ENCODE measurements at regions not wholly inside any gene's neighbourhood (a gene's known extent, or its start where the extent isn't known, plus 50 kb on each side); places are given as distances from the start of the nearest gene placed in this dataset.
"Not testable (repeated sequence)": the region's sequence is repeated elsewhere in the genome, so short reads cannot be mapped to it uniquely, and the experiment has no call there.

- no peak for DNase-seq
Measured at GRCh38 chr2:144115739-144116291, 404.1 kb downstream of the ZEB2 start.

- DNase-seq, result no peak
Measured at GRCh38 chr2:144114760-144115159, 405.2 kb downstream of the ZEB2 start.

DNA sequence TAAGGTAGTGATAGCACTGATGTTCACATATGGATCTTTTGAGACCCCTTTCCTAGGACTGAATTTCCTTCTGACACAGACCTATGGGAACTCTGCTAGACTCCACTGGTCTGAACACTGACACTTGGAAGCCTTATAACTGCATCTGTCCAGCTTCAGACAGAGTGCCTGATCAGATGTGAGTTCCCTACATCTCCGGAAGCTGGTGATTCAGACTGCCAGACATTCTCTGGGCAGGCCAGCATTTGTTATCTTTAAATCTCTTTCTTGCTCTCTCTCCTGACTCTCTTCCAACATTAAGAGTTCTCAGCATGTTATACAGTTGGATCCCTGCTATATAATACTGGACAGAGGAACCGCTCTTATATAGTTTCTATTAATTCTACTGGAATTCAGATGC lies 408.5 kb downstream of the ZEB2 start:
- no peak for DNase-seq

- not testable (repeated sequence) for DNase-seq
Measured at GRCh38 chr2:144106104-144106503, 413.8 kb downstream of the ZEB2 start.

GRCh38 chr2:144102386-144102785 lies 417.5 kb downstream of the ZEB2 start:
- DNase-seq, result no peak

DNA sequence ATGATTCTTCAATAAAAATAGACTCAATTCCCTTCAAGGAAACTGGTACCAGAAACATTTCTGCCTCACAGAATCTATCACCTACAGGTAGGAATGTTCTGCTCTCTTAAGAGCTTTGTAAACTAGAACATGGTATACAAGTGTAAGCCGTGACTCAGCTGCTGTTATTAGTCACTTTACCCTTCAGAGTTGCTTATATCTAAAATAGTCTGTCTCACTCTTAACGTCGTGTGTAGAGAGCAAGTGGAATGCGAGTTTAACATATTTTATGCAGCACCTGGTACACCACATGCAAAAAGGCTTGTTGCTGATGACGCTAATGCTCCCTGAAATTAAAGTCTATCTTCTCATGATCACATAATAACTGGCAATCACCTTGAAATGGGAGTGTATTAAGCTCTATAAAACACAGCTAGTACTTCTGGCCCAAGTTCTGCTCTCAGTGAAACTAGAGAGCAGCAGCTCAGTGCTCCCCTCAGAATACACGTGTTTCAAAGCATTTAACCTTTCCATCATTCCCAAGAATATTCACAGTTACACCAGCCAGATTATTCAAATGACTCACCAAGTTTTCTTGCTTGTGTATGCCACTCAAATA lies 420.0 kb downstream of the ZEB2 start:
- no peak for DNase-seq

DNA sequence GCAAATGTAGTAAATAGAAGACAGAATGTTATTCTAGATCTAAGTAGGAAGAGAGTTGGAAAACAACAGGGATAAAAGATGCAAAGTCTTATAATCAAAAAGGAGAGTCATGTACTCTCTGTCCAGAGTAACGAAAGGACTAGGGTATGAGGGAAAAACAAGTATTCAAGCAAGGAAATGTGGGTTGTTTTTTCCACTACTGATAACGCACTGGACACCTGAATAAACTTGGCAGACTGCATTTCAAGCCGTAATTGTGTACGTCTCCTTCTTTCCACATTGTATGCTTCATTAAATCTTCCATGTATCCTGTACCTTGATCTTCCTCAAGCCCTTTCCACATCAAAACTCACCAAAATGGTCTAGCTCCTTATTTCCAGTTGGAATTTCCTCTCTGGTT lies 420.6 kb downstream of the ZEB2 start:
- no peak for DNase-seq

DNA sequence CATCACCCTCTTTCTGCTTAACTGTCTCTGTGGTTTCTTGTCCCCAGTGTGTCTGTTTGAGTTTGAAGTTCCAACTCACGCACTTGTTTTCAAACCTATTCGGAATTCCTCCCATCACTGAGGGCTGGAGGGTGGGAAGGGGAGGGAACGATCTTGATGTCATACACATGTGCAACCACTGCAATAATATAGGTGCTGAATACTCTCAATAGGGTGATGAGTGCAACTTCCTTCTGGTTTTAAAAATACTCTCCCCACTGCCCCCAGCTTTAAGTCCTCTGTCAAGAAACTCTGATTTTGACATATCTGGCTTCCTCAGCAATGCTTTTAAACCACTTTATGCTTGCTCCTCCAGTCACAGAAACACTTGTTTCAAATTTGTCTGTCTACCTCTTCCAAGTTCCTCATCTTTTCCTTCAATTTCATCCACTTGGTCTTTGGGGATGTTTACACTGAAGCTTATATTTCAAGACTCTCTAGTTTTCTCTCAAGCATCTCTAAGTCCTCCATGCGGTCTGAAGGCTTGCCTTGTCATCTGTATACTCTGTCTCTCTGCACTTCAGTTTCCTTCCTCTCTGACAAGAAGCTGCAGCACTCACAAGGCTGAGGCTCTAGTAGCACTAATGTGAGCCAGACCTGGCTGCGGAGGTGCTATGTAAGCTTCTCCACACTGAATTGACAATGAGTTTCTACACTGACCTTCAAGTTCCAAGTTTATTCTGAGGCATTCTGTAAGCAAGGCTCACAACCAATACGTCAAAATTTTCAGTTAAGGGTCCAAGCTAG lies 422.3 kb downstream of the ZEB2 start:
- DNase-seq, result no peak

DNA sequence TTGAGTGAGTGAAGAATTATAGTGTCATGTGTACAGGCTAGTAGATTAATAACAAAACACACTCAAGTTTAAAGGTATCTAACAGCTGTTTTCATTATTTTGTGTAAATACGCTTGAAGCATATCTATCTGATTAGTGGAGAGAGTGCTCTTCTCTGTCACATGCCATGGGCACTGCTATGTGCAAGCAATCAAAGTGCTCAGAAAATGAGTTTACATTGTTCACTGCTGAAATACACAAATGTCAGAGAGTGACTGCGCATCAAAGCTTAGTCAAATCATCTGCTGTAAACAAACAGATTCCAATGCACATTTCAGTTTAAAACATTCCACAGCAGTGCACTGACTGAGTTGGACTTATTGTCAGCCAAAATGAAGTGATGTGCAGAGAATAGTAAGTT lies 423.4 kb downstream of the ZEB2 start:
- no peak for DNase-seq

GRCh38 chr2:144094408-144095151 lies 425.3 kb downstream of the ZEB2 start:
- DNase-seq, result no peak

DNA sequence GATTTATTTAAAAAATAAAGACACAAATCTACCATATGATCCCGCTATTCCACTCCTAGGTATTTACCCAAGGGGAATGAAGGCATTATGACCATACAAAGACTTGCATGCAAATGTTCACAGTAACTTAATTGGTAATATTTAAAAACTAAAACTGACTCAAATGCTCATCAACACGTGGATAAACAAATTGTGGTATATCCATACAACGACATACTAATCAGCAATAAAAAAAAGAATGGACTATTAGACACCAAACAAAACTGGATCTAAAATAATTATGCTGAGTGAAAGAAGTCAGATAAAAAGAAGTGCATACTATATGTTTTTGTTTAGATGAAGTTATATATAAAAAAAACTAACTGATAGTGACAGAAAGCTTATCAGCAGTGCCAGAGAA lies 428.3 kb downstream of the ZEB2 start:
- DNase-seq, result no peak

DNA sequence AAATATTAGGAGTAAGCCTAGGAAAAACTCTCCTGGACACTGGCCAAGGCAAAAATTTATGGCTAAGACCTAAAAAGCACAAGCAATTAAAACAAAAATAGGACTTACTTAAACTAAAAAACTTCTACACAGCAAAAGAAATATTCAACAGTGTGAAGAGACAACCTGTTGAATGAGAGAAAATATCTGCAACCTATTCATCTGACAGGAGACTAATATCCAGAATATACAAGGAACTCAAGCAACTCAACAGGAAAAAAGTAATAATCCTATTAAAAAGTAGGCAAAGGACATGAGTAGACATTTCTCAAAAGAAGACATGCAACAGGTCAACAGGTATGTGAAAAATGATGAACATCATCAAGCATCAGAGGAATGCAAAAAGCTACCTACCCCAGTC lies 431.1 kb downstream of the ZEB2 start:
- no peak for DNase-seq

- DNase-seq, result no peak
Measured at GRCh38 chr2:144086965-144087364, 433.0 kb downstream of the ZEB2 start.

DNA sequence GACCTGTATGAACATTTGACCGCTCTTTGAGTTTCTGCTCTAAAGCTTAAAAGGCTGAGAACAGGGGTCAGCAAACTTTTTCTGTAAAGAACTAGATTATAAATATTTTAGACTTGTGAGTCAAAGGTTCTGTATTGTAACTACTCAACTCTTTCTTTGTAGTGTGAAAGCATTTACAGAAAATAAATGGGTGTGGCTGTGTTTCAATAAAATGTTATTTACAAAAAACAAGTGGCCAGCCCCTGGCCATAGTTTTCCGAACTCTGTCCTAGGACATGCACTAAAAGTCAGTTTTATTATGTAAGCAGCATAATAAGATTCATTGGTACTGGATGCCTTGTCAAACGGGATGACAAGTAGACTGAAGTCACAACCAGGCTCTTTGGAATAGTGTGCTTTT lies 434.9 kb downstream of the ZEB2 start:
- no peak for DNase-seq

GRCh38 chr2:144084114-144084661 lies 435.7 kb downstream of the ZEB2 start:
- DNase-seq, result no peak

- no peak for DNase-seq
Measured at GRCh38 chr2:144083211-144083610, 436.7 kb downstream of the ZEB2 start.

GRCh38 chr2:144082777-144083176 lies 437.1 kb downstream of the ZEB2 start:
- DNase-seq, result no peak

DNA sequence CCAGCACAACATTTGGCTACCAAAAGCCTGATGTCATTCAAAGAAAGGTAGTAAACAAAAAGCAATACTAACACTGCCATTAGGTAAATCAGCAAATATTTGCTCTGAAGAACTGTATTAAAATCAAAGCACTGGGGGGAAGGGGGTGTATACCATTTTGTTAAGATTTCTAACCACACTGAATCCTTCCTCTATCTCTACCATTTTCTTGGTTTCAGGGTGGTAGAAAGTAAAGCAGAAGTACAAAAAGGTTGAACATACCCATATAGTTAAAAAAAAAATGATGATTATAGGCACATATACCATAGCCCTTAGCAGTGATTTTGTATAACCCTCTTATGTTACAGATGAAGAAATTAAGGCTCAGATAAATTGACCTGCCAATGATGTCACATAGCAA lies 437.6 kb downstream of the ZEB2 start:
- no peak for DNase-seq

- no peak for DNase-seq
Measured at GRCh38 chr2:144081272-144081671, 438.6 kb downstream of the ZEB2 start.

GRCh38 chr2:144079803-144080202 lies 440.1 kb downstream of the ZEB2 start:
- DNase-seq, result no peak

DNA sequence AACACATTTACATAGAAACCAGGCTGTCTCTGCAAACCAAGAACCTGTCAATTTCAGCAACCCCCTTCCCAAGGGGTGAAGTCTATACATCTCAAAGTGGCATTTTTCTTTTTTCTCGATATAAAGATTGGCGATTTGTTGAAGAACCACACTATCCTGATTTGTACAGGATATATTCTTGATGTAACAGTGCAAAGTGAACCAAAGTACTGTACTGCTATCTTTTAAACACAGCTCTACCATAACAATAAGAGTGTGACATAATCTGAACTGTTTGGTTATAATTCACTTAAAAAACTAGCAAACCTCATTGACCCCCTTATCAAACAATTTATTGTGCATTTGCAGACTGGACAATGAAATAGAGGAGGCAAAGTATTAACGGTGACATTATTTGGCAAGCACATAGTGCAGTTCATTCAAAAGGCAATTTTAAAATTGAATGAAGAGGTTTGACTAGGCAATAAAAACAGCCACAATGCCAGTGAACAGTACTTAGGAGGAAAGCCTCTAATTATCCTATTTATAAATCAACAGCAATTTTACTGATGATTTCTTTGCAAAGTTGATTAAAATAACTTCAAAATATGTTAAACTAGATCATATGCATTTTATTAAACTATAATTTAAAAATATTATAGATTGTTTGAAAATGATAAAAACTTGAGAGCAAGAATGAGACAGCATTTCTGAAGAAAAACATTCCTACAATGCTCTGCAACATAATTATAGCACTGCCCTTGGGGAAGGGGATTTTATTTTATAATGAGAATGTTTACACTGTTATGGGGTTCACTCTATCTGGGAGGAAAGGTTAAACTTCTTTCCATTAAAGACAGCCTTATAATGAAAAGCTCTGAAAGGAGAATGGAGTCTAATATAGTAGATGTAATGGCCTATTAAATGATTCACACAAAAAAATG lies 440.9 kb downstream of the ZEB2 start:
- DNase-seq, result peak; percentile 19

DNA sequence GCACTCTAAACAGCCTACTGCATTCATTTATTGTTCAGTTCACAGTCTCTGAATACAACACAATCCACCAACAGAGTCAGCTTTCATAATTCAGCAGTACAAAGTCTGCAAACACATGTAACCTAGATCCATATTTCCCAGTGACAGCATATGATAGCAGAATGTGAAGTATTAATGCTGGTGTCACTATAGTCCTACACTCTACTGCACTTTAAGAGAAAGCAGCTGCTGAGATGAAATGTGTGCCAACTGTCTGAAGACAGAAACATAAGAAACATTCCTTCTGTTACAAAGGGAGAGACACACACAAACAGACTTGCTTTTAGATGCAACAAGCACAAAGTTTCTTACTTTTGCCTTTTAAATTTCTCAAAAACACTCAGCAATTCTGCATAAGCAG lies 441.8 kb downstream of the ZEB2 start:
- DNase-seq, result no peak

Measured in NCI-H774 (cell line).